Globus pallidus (tissue), 1 donor: ENCODE measurements at regions not wholly inside any gene's neighbourhood (a gene's known extent, or its start where the extent isn't known, plus 50 kb on each side); places are given as distances from the start of the nearest gene placed in this dataset.

Experiments
- DNase-seq: peaks from one replicate; pipeline ENCODE4 v3.0.0-alpha.2; 2015; ENCODE audit warnings: low spot score

DNA sequence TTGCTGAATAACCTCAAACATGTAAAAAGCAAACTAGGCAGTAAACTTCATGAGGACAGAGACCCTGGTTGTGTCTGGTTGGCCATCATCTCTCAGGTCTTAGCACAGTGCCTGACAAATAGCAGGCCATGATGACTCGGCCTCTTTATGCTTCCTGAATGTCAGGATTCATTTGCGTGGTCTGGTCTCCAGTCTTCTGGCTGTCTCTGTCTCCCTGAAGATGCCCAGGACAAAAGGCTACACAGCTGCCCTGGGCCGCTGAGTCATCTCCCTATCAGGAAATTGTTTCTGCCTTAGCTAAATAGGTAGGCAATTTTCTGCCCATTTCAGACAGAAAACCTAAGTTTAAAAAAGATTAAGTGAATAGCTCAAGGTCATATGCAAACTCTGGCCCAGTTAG lies 84.1 kb upstream of the FNDC3A start:
- DNase-seq: no peak

DNA sequence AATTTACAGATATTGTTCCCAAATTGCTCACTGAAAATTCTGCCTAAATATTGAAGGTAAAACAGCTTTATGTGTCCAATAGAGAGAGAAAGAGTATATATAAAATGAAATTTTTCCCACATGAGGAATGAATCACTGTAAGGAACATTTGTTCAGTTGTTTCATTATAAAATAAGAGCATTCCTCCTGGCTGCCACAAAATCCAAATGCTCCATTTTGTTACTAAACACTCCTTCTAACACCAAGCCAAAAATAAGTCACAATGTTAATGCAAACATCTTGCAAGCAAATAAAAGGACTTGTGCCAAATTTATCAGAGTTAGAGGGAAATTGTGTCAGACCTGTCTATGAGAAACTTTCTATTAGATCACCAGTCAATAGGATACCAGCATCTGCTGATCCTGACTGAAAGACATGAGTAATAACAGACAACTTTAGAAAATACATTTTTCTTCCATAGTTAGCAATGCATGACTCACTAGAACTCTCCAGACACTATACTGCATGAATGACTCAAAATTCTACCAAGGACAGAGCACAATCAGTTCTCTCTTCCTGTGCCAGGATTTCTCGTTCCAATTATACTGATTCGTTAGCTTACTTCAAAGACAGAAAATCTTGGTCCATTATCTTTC lies 83.5 kb upstream of the FNDC3A start:
- DNase-seq: no peak

DNA sequence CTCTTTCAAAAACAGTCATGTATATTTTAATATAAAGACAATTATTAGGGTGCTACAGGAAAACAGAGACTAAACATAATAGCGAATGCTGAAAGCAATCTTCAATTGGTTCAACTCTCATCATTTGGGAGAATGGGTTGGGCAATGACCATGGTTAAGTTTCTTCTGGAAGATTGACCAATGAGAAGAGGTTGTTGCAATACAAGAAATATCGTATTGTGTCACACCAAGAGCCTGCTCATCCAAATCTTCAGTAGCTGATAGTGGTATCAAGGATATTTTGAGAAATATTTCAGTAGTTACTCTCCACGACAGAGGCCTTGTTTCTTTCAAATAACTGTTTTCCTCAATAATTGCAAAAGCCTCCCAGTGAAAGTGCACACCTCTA lies 83.0 kb upstream of the FNDC3A start:
- no peak for DNase-seq

DNA sequence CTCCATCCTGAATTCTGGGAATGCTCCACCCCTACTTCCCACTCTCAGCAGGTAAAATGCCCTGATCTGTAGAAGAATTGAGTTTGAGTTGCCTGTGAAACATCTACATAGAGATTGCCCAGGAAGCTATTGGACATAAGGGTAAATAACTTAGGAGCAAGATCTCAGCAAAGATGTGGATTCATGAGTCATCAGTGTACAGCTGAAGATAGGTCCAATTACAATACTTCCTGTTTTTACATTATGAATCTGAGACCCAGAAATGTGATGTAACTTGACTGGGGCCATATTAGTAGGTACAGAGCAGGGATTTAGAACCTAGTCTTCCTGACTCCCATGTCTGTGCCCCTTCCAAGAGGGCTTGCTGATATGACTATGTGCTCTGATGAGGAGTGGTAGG lies 79.4 kb upstream of the FNDC3A start:
- no peak for DNase-seq

DNA sequence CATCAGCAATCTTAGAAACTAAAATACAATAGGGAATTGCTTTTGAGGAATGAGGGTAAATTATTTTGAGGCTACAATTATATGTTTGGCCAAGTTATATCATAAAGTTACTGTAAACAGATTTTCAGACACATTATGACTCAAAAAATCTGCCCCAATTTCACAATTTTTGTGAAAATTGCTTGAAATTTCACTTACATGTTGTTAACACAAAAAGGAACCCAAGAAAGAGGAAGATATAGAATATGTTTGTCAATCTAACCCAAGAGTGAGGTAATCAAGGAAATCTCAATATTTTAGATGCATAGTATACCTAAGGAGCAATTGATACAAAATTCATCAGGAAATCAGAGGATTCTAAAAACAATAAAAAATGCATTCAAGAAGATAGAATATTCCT lies 73.9 kb upstream of the FNDC3A start:
- DNase-seq: no peak

DNA sequence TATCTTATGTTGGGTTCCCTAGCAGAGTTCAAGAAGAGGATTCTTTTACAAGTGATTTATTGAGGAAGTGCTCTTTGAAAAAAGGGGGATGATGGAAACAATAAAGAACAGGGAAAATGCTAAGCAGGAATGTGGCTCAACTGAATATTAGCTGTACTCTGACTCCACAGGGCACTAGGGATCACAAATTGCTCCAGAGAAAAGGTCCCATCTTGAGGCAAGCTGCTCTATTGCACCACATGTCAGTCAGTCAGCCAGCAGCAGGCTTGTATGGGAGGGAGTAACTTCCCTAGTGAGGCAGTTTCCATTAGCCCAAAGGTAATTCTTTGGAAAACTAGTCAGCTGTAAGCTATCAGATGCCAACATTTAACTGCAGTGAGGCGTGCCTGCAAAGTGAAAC lies 73.3 kb upstream of the FNDC3A start:
- no peak for DNase-seq

DNA sequence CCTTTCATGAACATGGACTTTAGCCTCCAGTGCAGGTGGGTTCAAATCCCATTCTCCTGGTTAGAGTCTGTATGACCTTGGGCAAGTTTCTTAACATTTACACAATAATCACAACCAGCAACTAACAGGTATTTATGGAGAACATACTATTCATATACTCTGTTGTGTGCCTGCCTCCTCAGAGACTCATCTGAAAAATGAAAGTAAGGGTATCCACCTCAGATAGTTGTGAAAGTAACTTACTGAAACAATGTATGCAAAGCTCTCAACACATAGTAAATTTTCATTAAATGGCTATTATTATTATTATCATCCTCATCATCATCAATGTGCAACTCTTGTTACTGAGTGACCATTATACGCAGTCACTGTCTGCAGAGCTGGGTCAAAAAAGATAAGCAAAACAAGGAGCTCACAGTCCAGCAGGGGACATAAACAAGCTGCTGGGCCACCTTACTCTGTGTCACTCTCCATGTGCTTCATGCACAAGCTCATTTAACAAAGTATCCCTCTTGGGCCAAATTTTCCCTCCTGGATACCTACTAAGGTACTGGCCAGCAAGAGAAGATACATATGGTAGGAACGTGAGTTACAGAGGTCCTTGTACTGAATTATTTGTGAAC lies 70.9 kb upstream of the FNDC3A start:
- DNase-seq: no peak

DNA sequence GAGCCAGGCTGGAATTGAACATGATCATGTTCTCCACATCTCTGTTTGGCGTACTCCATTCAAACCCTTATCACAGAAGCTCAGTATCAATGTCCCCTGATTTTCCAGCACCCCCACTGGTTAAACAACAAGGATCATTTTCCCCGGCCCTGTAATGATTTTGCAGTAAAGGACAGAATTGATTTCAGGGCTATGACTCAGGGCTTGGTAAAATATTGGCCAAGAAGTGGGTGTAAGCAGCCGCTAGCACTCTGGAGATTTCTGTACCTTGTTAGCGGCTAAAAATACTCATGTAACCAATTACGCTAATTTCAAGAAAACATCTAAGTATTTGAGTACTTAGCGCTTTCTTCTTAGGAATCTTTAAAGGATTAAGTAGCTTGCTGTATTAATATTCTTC lies 69.5 kb upstream of the FNDC3A start:
- DNase-seq: no peak

DNA sequence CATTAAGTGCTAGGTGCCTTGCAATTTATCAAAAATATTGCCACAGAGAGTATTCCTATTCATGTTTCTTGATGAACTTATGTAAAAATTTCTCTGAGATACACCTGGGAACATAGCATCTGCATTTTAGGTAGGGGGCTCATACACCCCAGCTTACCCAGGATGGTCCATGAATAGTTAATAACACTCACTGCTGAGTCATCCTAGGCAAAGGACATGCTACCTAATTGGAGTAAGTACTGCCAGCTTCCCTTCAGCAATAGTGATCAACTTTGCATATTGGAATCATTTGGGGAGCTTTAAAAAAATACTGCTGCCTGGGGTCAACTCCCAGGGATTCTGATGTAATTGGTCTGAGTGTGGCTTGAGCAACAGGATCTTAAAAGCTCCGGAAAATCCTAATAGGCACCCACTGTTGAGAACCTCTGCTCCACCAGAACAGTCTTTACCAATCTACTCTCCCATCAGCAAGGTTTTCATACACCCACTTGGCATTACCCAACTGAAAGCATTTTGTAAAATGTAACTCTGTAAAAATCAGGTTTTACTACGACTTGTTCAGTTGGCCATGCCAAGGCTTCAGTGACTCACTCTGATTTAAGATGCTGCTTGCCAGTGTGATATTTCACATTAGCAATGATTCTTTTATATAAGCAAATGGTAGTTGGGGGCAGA lies 67.2 kb upstream of the FNDC3A start:
- DNase-seq: no peak

DNA sequence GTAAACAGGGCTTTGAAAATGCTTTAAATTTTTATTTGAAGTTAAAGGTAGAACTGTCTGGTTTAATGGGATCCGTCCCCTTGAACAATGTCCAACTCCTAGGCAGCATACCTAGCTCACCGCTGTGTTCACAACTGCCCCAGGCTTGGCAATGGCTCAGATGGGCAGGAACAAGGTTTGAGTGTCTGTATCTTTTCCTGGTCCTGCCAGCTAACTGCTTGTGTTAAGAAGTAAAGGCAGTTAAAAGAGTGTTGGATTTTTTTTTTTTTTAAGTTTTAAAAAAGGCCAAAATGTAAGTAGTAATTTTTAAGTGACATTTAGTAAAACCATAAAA lies 66.7 kb upstream of the FNDC3A start:
- DNase-seq: no peak

DNA sequence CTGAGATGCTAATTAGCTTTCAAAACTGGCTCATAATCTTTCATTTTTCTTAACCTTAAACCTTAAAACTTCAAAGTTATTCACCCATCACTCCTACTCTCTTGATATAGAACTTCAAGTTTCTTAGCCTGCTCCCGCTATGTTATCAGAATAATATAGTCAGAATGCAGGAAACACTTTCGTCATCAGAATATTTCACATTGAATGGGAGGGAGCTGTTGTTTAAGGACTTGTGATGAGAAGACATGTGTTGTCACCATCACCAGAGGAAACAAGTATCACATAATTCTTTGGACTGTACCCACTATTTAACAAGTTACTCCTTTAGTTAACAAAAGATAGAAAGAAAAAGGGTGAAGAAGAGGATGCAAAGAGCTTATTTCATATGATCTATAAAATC lies 65.0 kb upstream of the FNDC3A start:
- DNase-seq: no peak

DNA sequence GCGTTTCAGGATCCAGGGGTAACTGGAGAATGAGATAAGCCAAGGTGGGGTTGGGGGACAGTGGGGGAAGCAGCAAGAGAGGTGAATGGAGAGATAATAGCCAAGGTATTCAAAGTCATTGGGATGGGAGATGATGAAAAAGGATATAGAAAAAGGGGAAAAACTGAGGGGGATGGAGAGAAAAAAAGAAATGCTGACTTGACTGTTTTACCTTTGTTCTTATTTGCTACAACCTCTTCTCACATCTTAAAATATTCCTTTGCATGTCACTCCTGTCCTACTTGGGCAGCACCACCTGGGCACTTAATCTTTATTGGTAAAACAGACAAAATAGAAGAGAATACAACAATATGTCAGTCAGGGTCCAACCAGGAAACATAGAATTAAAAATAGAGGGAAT lies 56.0 kb upstream of the FNDC3A start:
- no peak for DNase-seq

DNA sequence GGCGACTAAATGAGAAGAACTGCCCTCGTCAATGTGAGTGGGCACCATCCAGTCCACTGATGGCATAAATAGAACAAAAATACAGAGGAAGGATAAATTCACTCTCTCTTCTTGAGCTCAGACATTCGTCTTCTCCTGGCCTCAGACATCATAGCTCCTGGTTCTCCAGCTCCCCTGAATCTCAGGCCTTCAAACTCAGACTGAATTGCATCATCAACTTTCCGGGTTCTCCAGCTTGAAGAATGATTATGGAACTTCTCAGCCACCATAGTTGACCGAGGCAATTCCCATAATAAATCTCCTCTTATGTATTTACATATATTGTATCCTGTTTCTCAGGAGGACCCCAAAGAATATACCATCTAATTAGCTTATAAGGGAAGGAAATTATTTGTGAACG lies 55.0 kb upstream of the FNDC3A start:
- DNase-seq: no peak

DNA sequence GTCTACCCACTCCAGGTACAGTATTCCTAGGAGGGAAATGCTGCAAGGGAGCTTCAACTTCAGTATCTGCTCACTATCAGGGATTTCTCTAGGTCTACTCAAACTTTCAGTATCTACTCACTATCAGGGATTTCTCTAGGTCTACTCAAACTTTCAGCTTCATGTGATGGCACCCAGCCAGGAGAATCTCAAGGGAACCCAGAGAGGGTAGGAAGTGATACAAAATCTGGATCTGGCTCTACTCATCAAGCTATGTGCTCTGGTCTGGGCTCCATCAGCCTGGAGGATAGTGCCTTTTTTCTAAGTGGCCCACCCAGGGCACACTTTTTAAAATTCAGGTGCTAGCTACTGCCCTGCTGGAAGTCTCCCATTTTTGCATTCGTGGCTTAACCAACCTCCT lies 52.3 kb upstream of the FNDC3A start:
- DNase-seq: no peak

DNA sequence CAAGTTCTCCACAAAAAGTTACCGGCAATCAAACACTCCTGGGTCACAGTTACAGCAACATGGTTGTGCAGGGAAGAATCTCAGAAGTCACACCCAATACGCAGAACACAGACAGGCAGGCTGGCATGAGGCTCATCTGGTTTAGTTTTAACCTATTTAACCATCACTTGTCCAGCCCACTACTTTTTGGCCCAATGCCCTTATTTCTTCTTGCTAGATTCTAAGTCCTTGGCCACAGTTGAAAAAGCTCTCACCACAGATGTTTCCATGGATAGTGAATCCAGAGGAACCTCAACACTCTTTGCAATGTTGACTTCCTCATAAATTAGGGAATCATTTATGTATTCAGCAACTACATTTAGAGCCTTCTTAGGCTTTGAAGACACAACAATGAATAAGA lies 50.7 kb upstream of the FNDC3A start:
- no peak for DNase-seq
